ENCODE measurements at regions not wholly inside any gene's neighbourhood (a gene's known extent, or its start where the extent isn't known, plus 50 kb on each side); places are given as distances from the start of the nearest gene placed in this dataset.

GRCh38 chr9:28177142-28177541 is 603.9 kb upstream of the C9orf72 start:
- dilution Hi-C loops (cut with MboI; ENCODE audit: extremely low pct_ligation_motif_present, low sequenced_read_pairs) = no loop called here
- Histone ChIP-seq H3K27ac (ENCODE audit: insufficient read depth, low read depth, low read length) (no peak overlapping the region), H3K9ac (replicated peaks; ENCODE audit: extremely low read depth, insufficient read depth, low read length) (no peak overlapping the region), H3K79me2 (ENCODE audit: control insufficient read depth, insufficient read depth, low read length) (no peaks in the 10 kb centered on the region), H3K36me3 (ENCODE audit: control insufficient read depth in 2 of 2, extremely low read depth in 1 of 2, insufficient read depth in 2 of 2, low read length in 2 of 2) (no peaks in the 10 kb centered on the region), H3K4me1 (ENCODE audit: control insufficient read depth, extremely low read depth, insufficient read depth, low read length) (no peaks in the 10 kb centered on the region), H4K20me1 (replicated peaks; ENCODE audit: control insufficient read depth, extremely low read depth, insufficient read depth, low read length) (no peaks in the 10 kb centered on the region), H3K27me3 (ENCODE audit: control insufficient read depth in 2 of 2, insufficient read depth in 2 of 2, low read length in 2 of 2) (no peaks in the 10 kb centered on the region), H3K9me1 (replicated peaks; ENCODE audit: control insufficient read depth, extremely low read depth, insufficient read depth, low read length) (no peaks in the 10 kb centered on the region), H3K4me3 (replicated peaks in 1 of 3; ENCODE audit: insufficient read depth in 1 of 3, low read depth in 1 of 3, low read length in 3 of 3) (no peak overlapping the region), H3K9me3 (replicated peaks; ENCODE audit: control insufficient read depth, insufficient read depth, low read length) (no peaks in the 10 kb centered on the region), H2AFZ (ENCODE audit: low read depth, low read length) (no peak overlapping the region), H3K4me2 (ENCODE audit: insufficient read depth, low read length) (no peak overlapping the region)
- DNase-seq (ENCODE audit: low read depth, low spot score) = no peak
- intact Hi-C loops (cut with micrococcal nuclease) = no loop called here
- FAIRE-seq = no peak
- POLR2A ChIA-PET = no interaction called here
- TF ChIP-seq FOS (IDR thresholded peaks at IDR 0.05; ENCODE audit: borderline replicate concordance, insufficient read depth, low read length) (no peak), EZH2 (IDR thresholded peaks at IDR 0.05; ENCODE audit: borderline replicate concordance, low read depth, low read length, severe bottlenecking) (no peak), POLR2AphosphoS5 (IDR thresholded peaks at IDR 0.05; ENCODE audit: insufficient read depth, low read depth, low read length) (no peak), POLR2A (IDR thresholded peaks at IDR 0.05; ENCODE audit: low read depth, low read length) (no peak), GATA2 (IDR thresholded peaks at IDR 0.05; ENCODE audit: insufficient read depth, insufficient read length, low read depth, low read length) (no peak)
- CTCF ChIA-PET = no interaction called here
- no TSS peak for BruUV-seq (replicated peaks)

- Histone ChIP-seq H3K4me1 (ENCODE audit: control insufficient read depth, extremely low read depth, insufficient read depth, low read length) (no peaks in the 10 kb centered on the region), H3K36me3 (ENCODE audit: control insufficient read depth in 2 of 2, extremely low read depth in 1 of 2, insufficient read depth in 2 of 2, low read length in 2 of 2) (no peaks in the 10 kb centered on the region), H3K9me1 (replicated peaks; ENCODE audit: control insufficient read depth, extremely low read depth, insufficient read depth, low read length) (no peaks in the 10 kb centered on the region), H3K4me3 (replicated peaks in 1 of 3; ENCODE audit: insufficient read depth in 1 of 3, low read depth in 1 of 3, low read length in 3 of 3) (no peak overlapping the region), H3K9ac (replicated peaks; ENCODE audit: extremely low read depth, insufficient read depth, low read length) (no peak overlapping the region), H4K20me1 (replicated peaks; ENCODE audit: control insufficient read depth, extremely low read depth, insufficient read depth, low read length) (no peaks in the 10 kb centered on the region), H2AFZ (ENCODE audit: low read depth, low read length) (no peak overlapping the region), H3K27ac (ENCODE audit: insufficient read depth, low read depth, low read length) (no peak overlapping the region), H3K27me3 (ENCODE audit: control insufficient read depth in 2 of 2, insufficient read depth in 2 of 2, low read length in 2 of 2) (no peaks in the 10 kb centered on the region), H3K9me3 (replicated peaks; ENCODE audit: control insufficient read depth, insufficient read depth, low read length) (no peaks in the 10 kb centered on the region), H3K4me2 (ENCODE audit: insufficient read depth, low read length) (no peak overlapping the region), H3K79me2 (ENCODE audit: control insufficient read depth, insufficient read depth, low read length) (no peaks in the 10 kb centered on the region)
- dilution Hi-C loops (cut with MboI; ENCODE audit: extremely low pct_ligation_motif_present, low sequenced_read_pairs) (no loop called here), intact Hi-C loops (cut with micrococcal nuclease) (no loop called here)
- DNase-seq (ENCODE audit: low read depth, low spot score) (no peak), FAIRE-seq (no peak)
- no TSS peak for BruUV-seq (replicated peaks)
- TF ChIP-seq MAX (IDR thresholded peaks at IDR 0.05; ENCODE audit: insufficient read depth, insufficient read length) = no peak
- no peak for TF ChIP-seq POLR2AphosphoS5 (IDR thresholded peaks at IDR 0.05; ENCODE audit: insufficient read depth, low read depth, low read length)
- TF ChIP-seq MYC (IDR thresholded peaks at IDR 0.05; ENCODE audit: low read depth, low read length) = no peak
- TF ChIP-seq EZH2 (IDR thresholded peaks at IDR 0.05; ENCODE audit: borderline replicate concordance, low read depth, low read length, severe bottlenecking) = no peak
- TF ChIP-seq JUN (IDR thresholded peaks at IDR 0.05; ENCODE audit: borderline replicate concordance, insufficient read depth, insufficient read length, low read depth) = no peak
- no peak for TF ChIP-seq GATA2 (IDR thresholded peaks at IDR 0.05; ENCODE audit: insufficient read depth, insufficient read length, low read depth, low read length)
- TF ChIP-seq FOS (IDR thresholded peaks at IDR 0.05; ENCODE audit: borderline replicate concordance, insufficient read depth, low read length) = no peak
- no peak for TF ChIP-seq POLR2A (IDR thresholded peaks at IDR 0.05; ENCODE audit: low read depth, low read length)
- TF ChIP-seq CTCF (IDR thresholded peaks at IDR 0.05; ENCODE audit: extremely low read depth in 1 of 2, insufficient read depth in 1 of 2, low read depth in 1 of 2, low read length in 2 of 2) = no peak
- ChIA-PET POLR2A (no interaction called here), CTCF (no interaction called here)
Observed at GRCh38 chr9:28177925-28178324, 604.6 kb upstream of the C9orf72 start.
